Ectodermal cell (in vitro differentiated cells): ENCODE measurements at regions not wholly inside any gene's neighbourhood (a gene's known extent, or its start where the extent isn't known, plus 50 kb on each side); places are given as distances from the start of the nearest gene placed in this dataset.

Source experiments
- H3K27ac ChIP-seq: 2 replicates; pipeline ENCODE4 v1.7.0; 2013; ENCODE audit warnings: mild to moderate bottlenecking, low read depth, low read length; ENCODE audit not compliant: insufficient read depth, poor library complexity, severe bottlenecking
- H3K27me3 ChIP-seq: 2 replicates; pipeline ENCODE4 v1.7.0; 2013; ENCODE audit warnings: mild to moderate bottlenecking, low read length; ENCODE audit not compliant: insufficient read depth, control insufficient read depth, poor library complexity, severe bottlenecking
- H3K36me3 ChIP-seq: one replicate; pipeline ENCODE4 v1.7.0; 2013; ENCODE audit warnings: low read length; ENCODE audit not compliant: control insufficient read depth, insufficient read depth
- H3K4me1 ChIP-seq: one replicate; pipeline ENCODE4 v1.7.0; 2013; ENCODE audit warnings: low read length; ENCODE audit not compliant: control insufficient read depth, insufficient read depth
- H3K4me3 ChIP-seq: 2 replicates; pipeline ENCODE4 v1.7.0; 2013; ENCODE audit warnings: low read depth, low read length, control low read depth; ENCODE audit not compliant: insufficient read depth
- H3K9me3 ChIP-seq: 2 replicates; pipeline ENCODE4 v1.7.0; 2013; ENCODE audit warnings: mild to moderate bottlenecking, low read length, moderate library complexity; ENCODE audit not compliant: control insufficient read depth
- WGBS, 2 experiments: methylation state at CpG; one replicate each; pipeline ENCODE4 v1.1.7; 2013; ENCODE audit warnings: missing lambda C conversion rate in 2 of 2; 5-methylcytosine and 5-hydroxymethylcytosine counted together

GRCh38 chrX:20720954-20721626, 454.4 kb upstream of the RPS6KA3 start:
- no peaks in the 10 kb centered on the region for H3K36me3 ChIP-seq
- no peaks in the 10 kb centered on the region for H3K27me3 ChIP-seq
- H3K9me3 ChIP-seq = no peaks in the 10 kb centered on the region
- 90 to 100% methylated on average over 2 of the region's 2 CpGs for WGBS, 2 experiments
- no peaks in the 10 kb centered on the region for H3K4me1 ChIP-seq
- no peak overlapping the region for H3K4me3 ChIP-seq
- H3K27ac ChIP-seq = no peak overlapping the region

- peak overlapping the region; percentile 26 for H3K27ac ChIP-seq
- no peaks in the 10 kb centered on the region for H3K4me1 ChIP-seq
- no peaks in the 10 kb centered on the region for H3K36me3 ChIP-seq
- WGBS, 2 experiments = 41 to 44% methylated on average over 3 of the region's 3 CpGs
- H3K27me3 ChIP-seq = no peaks in the 10 kb centered on the region
- H3K4me3 ChIP-seq = no peak overlapping the region
- H3K9me3 ChIP-seq = no peaks in the 10 kb centered on the region
Measured at GRCh38 chrX:20718592-20719380, 452.1 kb upstream of the RPS6KA3 start.

GRCh38 chrX:20715176-20715575, 448.5 kb upstream of the RPS6KA3 start:
- Histone ChIP-seq H3K4me1 (no peaks in the 10 kb centered on the region), H3K36me3 (no peaks in the 10 kb centered on the region), H3K9me3 (no peaks in the 10 kb centered on the region), H3K27ac (no peak overlapping the region), H3K4me3 (no peak overlapping the region), H3K27me3 (no peaks in the 10 kb centered on the region)
- 97 to 100% methylated on average over 2 to 3 of the region's 3 CpGs for WGBS, 2 experiments

GRCh38 chrX:20712811-20713210, 446.1 kb upstream of the RPS6KA3 start:
- H3K4me3 ChIP-seq = no peak overlapping the region
- H3K27ac ChIP-seq = no peak overlapping the region
- H3K27me3 ChIP-seq = no peaks in the 10 kb centered on the region
- H3K9me3 ChIP-seq = no peaks in the 10 kb centered on the region
- no peaks in the 10 kb centered on the region for H3K36me3 ChIP-seq
- H3K4me1 ChIP-seq = no peaks in the 10 kb centered on the region
- WGBS, 2 experiments = 0% methylated on average over 1 of the region's 1 CpG

GRCh38 chrX:20711366-20711765, 444.7 kb upstream of the RPS6KA3 start:
- WGBS, 2 experiments = 87 to 89% methylated on average over 3 of the region's 3 CpGs
- H3K9me3 ChIP-seq = no peaks in the 10 kb centered on the region
- H3K4me1 ChIP-seq = no peaks in the 10 kb centered on the region
- H3K36me3 ChIP-seq = no peaks in the 10 kb centered on the region
- H3K4me3 ChIP-seq = no peak overlapping the region
- no peak overlapping the region for H3K27ac ChIP-seq
- H3K27me3 ChIP-seq = no peaks in the 10 kb centered on the region

GRCh38 chrX:20693078-20693477, 426.4 kb upstream of the RPS6KA3 start:
- Histone ChIP-seq H3K4me3 (no peak overlapping the region), H3K36me3 (no peaks in the 10 kb centered on the region), H3K4me1 (no peaks in the 10 kb centered on the region), H3K27ac (no peak overlapping the region), H3K9me3 (no peaks in the 10 kb centered on the region), H3K27me3 (no peaks in the 10 kb centered on the region)
- WGBS, 2 experiments = 91 to 97% methylated on average over 2 of the region's 2 CpGs

GRCh38 chrX:20686256-20686655, 419.5 kb upstream of the RPS6KA3 start:
- Histone ChIP-seq H3K27me3 (no peaks in the 10 kb centered on the region), H3K4me3 (no peak overlapping the region), H3K27ac (no peak overlapping the region), H3K9me3 (no peaks in the 10 kb centered on the region), H3K36me3 (no peaks in the 10 kb centered on the region), H3K4me1 (no peaks in the 10 kb centered on the region)
- WGBS, 2 experiments = 62 to 77% methylated on average over 4 to 7 of the region's 7 CpGs

GRCh38 chrX:20685652-20686051, 418.9 kb upstream of the RPS6KA3 start:
- 92 to 96% methylated on average over 5 of the region's 5 CpGs for WGBS, 2 experiments
- Histone ChIP-seq H3K27ac (no peak overlapping the region), H3K4me1 (no peaks in the 10 kb centered on the region), H3K9me3 (no peaks in the 10 kb centered on the region), H3K27me3 (no peaks in the 10 kb centered on the region), H3K36me3 (no peaks in the 10 kb centered on the region), H3K4me3 (no peak overlapping the region)

- H3K4me3 ChIP-seq = no peak overlapping the region
- no peaks in the 10 kb centered on the region for H3K27me3 ChIP-seq
- H3K27ac ChIP-seq = no peak overlapping the region
- no peaks in the 10 kb centered on the region for H3K4me1 ChIP-seq
- H3K36me3 ChIP-seq = no peaks in the 10 kb centered on the region
- no peaks in the 10 kb centered on the region for H3K9me3 ChIP-seq
- whole genome bisulfite sequencing, 2 experiments = 80 to 100% methylated on average over 1 of the region's 1 CpG
Measured at GRCh38 chrX:20681683-20682082, 415.0 kb upstream of the RPS6KA3 start.

GRCh38 chrX:20680998-20681397, 414.3 kb upstream of the RPS6KA3 start:
- Histone ChIP-seq H3K36me3 (no peaks in the 10 kb centered on the region), H3K9me3 (no peaks in the 10 kb centered on the region), H3K27me3 (no peaks in the 10 kb centered on the region), H3K27ac (no peak overlapping the region), H3K4me1 (no peaks in the 10 kb centered on the region), H3K4me3 (no peak overlapping the region)
